Kidney capillary endothelial cell (primary cell): ENCODE measurements at regions not wholly inside any gene's neighbourhood (a gene's known extent, or its start where the extent isn't known, plus 50 kb on each side); places are given as distances from the start of the nearest gene placed in this dataset.
A peak's percentile ranks its signal among the peaks of the same experiment; 100 is the strongest.

Source experiments
- DNase-seq: peaks from one replicate; pipeline ENCODE4 v3.0.0-alpha.2; 2018; ENCODE audit warnings: low spot score

DNA sequence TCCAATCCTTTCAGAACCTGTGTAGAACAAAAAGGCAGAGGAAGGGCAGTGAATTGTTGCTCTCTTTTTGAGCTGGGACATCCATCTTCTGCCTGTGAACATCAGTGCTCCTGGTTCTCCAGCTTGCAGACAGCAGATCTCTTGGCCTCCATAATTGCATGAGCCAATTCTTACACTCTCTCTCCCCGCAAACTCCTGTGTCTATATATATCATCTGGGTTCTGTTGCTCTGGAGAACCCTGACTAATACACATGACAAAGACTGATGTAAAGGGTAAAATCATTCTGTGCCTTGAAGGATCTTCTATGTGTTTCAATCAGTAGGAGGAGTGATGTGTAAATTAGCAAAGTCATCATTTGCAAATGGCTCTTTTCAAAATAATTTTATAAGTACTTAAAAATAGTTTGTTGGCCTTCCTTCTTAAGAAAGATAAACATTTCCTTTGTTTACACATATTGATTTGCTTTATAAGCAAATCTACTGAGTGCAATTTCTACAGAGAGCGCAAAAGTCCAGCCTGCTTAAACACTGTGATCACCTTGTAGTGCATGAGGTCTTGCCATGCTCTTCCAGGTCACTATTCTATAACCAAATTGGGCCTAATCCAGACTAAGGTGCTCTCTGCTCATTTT lies 154.9 kb upstream of the ANKRD28 start:
- DNase-seq = no peak

DNA sequence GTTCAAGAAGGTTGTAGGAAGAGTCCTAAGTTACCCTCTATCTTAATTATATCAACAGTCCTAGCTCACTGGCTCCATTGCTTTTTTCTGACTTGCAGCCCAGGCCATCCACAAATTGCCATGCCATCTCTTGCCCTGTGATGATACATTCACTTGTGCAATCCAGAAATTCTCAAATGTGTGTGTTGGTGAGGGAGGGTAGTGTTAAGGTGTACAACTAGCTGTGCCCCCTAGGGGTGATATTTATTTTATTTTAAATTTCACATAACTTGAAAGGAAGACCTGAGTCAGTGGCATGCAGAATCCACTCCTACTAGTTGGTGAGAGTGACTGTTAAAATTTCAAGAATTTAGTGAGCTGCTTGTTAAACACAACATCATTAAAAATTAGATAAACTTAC lies 156.1 kb upstream of the ANKRD28 start:
- DNase-seq = no peak

DNA sequence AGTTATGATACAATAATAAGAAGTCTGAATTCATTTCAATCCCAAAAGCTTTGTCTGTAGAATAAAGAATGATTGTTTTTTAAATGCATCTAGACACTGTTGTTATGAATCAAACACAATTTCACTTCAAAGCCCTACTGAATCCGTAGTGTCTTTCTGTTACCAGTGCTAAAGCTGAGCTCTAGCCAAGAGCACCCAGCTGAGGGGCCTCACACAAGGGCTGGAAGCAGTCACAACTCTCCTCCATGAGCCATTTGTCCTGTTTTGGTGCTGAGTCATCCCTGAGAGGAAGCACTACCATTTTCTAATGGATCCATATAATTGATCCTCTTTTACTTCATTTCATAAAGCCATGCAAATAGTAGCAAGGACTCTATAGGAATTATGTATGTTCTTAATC lies 158.2 kb upstream of the ANKRD28 start:
- no peak for DNase-seq

DNA sequence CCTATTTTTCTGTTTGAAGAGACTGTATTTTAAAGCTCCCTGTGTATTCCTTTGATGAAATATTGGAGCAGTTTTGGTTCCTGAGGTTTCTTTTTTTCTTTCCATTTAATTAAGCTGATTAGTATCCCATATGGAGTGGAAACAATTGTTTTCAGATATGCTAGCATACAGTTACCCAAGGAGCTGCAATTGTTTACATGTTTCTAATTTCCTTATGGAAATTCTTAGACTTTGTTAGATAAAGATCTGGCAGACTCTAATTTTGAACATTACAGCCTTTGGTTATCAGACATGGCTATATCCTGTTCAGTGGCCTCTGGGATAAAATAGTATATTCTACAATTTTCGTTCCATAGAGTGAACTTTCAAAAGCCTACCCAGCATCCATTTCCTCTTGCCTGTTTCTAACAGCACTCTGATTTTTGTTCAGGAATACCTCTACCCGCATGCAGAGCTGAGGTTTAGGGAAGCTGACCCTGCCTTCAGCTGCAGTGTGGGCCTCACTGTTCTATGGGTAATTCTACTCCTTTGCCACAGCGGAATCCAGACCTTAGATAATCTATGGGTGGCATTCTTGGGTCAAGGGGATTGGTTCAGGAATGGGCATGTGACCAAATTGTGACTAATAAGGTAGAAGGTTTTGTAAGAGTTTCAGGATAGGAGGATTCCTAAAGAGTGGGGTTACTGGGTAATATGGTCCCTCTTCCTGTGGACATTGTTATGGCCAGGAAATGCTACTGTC lies 161.1 kb upstream of the ANKRD28 start:
- DNase-seq = no peak

DNA sequence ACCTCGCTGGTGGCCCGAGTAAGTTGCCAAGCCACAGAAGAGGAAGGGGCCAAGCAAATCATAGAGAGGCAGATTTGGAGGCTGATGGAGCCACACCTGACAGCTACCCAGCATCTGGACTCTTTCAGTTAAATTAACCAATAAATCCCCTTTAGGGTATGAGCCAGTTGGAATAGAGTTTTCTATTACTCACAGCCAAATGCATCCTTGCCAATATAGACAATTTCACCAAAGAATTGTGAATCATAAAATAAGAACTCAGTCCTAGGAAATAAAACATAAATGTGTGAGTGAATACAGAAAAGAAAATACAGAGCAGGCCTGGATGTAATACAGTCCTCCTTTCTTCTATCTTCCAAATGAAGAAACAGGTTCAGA lies 161.6 kb upstream of the ANKRD28 start:
- DNase-seq = no peak

DNA sequence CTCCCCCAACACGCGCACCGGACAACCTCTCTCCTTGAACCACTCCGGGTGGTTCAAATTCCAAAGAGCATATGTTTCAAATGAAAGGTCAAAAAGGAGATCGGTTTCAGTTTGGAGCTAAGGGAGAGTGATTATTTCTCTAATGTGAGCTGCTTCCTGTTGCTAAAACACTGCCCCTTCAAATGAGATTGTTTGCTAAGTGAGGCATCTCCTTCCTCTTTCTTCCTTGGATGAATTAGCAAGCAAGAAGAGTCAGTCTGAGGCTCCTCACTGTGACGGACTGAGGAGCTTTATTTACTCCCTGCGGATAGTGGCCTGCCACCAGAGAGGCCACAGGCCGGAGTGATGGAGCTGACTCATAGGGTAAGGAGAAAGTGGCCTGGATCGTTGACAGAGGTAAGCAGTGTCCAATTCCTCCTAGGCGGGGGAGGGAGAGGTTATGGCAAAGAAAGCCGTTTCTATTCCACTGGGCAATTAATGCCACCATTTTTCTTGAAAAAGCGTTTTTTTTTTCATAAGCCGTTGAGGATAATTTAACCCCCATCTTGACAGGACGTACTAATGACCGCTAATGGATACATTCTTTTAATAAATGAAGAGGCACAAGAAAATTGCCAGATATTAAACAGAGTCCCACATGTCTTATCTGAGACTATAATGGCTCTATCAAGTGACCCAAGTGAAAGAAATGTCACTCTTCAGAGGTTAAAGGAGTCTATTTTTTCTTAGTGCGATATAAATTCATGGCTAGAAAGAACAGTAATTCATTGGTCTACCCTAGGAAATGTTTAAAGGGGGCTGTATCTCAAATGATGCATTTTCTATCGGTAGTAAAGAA lies 167.0 kb upstream of the ANKRD28 start:
- DNase-seq = peak; percentile 62

DNA sequence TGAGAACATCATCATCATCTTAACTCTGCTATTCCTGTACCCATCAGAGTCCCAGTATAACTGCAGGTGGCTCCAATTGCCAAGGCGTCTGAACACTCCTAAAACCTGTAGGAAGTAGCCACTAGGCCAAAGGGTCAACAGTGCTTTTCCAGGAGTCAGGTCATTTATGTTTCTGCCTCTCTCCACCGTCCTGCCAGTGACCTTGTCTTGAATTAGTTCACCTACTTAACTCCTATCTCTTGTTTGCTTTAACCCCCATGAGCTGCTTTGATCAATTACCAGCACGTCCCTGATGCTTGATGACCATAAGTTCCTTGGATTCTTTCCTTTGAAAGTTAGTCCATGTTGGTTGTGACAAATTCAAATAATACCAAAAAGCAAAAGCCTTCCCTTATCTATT lies 169.8 kb upstream of the ANKRD28 start:
- no peak for DNase-seq

DNA sequence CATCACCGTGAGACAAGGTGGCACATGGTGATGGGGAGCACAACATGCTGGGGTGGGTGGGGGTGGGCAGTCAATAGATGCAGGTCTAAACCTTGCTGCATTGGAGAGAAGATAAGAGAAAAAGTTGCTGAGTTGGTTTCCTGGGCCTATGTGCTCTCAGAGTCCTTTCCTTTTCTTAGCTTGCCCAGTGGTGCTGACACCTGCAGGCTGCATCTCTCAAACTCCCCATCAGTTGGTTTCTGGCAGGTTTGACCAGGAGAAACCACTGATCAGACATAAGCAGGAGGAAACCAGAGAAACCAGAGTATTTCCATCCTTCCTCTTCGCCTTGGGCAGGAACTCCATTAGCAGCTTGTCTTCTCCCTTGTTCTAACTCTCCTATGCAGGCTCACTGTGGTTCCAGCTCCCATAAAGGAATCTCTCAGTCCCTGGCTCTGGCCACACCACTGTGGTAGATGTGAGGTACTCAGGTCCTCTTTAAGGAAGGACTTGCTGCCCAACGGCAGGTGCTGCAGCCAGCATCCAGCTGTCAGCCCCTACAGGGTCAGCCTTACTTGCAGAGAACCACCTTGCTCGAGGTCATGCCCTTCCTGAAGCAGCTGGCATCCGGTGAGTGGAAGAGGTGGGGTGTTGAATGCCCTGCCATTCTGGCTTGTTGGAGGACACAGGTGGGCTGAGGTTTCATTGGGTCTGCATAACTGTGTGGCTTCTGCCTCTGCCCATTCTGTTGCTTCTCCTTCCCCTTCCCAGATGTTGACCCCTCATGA lies 172.3 kb upstream of the ANKRD28 start:
- no peak for DNase-seq

DNA sequence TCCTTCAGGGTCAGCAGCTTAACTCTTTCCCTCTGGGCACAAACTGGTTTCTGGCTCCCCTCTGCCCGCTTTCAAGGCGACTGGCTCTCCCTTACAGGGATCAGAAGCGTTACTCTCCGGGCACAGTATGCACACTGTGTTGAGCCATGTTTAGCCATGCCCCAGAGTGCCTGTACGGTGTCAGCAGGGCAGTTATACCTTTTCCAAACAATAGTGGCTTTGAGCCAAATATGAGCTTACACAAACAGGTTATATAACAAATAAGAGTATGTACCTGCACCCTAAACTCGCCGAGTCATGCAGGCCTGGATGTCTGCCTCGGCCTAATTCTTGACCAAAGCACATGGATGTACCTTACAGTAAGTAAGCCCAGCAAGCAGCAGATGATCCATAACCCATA lies 175.6 kb upstream of the ANKRD28 start:
- DNase-seq = no peak

DNA sequence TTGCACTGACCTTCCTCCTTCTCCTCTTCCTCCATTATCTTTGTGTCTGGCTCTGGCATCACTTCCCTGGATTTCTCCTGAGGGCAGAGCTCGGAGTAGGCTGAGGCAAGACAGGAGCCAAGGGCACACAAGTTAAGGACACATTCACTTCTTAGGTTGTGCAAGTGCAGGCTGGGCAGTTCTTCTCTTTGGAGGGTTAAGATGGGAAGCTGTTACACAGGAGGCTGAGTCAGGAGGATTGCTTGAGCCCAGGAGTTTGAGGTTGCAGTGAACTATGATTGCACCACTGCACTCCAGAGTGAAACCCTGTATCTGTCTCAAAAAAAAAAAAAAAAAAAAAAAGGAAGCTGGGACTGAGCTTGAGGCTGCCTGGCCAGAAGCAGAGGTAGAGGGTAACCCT lies 176.2 kb upstream of the ANKRD28 start:
- no peak for DNase-seq

DNA sequence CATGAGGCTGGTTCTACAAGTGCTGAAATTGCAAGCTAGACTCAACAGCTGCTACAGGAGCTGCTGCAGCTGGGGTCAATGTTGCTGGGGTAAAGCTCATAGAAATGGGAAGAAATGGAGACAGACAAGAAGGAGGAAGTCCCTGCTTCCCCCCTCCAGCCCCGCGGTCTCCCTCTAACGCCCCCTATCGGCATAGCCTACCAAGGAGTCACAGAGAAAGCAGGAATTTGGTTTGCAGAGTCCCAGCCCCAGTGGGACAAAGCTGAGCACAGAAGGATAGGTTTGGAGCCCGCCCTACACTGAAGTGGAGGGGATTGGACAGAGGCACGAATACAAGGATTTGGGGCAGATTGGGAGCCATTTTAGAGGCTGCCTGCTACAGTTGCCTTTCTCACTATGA lies 176.9 kb upstream of the ANKRD28 start:
- no peak for DNase-seq

DNA sequence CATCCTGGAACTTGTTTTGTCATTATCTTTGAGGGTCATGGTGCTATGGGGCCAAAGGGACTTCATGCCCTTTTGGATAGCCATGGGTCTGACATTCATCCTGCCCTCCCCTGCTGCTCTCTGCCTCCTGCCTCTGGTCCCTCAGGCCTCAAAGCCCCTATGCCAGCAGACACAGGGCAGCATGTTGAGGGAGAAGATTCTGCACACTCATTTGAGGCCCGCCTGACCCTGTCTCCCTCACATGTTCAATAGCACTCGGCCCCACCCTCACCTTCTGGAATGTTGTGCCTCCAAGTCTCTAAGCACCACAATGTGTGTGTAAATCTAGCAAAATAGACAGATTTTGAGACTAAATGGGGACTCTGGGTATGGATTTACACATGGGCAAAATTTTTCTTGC lies 178.7 kb upstream of the ANKRD28 start:
- no peak for DNase-seq

DNA sequence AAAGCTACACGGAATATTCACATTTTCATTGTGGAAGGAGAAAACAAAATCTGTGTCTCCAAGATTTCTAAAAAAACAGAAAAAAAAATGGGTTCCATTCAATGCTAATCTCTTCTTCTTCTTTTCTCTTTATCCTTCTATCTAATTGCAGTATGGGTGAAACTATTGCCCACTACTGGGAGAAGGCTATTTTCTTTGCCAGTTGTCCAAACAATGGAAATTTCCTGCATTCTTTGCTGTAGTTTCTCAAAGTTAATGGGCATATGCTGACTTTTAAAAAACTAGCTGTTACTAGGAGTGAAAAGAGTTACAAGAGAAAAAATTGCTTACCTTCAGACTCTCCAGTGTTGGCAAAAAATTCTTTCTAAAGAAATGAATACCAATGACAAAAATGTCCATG lies 179.3 kb upstream of the ANKRD28 start:
- DNase-seq = no peak

DNA sequence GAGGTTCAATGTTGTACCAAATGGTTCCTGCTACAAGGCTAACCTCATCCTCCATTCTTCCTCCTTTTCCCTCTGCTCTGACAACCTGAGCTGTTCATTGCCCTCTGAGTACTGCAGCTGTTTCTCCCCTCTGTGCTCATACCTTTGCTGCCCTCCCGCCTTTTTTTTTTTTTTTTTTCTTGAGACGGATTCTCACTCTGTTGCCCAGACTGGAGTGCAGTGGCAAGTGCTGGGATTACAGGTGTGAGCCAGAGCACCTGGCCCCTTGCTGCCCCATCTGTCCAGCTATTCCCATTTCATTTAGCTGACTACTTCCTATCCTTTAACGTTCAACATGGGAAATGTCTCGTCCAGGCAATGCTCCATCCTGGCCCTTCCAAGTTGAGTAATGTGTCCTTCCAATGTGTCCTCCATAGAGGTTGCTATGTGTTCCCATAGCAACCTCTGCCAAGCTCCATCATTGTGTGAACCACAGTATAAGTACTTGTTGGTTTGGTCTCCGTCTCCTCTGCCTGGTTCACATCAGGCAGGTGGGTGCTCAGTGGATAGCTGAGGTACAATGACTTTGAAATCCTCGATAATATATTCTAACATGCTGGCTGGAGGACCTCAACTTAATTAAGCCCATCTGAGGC lies 179.9 kb upstream of the ANKRD28 start:
- DNase-seq = no peak

DNA sequence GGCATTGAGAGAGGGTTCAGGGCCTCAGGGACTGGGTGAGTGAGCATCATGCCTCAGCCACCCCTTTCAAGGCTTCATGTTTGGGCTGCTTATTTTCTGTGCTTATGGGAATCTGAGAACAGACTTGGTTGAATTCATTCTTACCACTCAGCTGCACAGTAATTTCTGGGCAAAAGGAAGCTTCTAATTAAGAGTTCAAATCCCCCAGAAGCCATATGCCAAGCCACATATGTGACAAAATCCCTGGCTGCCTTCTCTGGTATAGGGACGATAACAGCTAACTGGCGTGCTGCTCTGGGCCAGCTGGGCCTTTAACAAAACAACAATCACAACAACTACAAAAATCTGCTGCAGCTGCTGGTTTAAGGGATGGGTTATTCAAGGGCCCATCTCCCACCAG lies 181.0 kb upstream of the ANKRD28 start:
- no peak for DNase-seq

DNA sequence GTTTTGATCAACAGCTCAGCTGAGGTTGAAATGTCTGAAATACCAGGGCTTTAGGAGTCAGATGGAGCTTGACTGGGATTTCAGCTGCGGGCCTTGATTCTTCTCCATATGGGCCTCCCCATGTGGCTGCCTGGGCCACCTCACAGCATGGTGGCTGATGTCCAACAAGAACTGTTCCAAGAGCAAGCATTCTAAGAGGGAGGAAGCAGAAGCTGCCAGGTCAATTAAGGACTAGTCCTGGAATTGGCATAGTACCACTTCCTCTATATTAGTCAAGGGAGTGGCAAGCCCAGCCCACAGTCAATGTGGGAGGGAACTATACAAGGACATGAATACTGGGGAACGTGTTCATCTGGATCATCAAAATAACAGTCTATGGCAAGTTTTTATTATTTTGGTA lies 181.7 kb upstream of the ANKRD28 start:
- no peak for DNase-seq

DNA sequence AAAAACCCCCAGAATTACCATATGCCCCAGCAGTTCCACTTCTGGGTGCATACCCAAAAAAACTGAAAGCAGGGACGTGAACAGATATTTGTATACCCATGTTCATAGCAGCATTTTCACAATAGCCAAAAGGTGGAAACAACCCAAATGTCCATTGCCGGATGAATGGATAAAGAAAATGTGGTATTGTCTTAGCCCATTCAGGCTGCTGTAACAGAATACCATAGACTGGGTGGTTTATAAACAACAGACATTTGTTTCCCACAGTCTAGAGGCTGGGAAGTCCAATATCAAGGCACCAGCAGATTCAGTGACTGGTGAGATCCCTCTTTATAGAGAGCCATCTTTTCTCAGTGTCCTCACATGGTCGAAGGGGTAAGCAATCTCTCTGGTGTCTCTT lies 182.1 kb upstream of the ANKRD28 start:
- DNase-seq = no peak

DNA sequence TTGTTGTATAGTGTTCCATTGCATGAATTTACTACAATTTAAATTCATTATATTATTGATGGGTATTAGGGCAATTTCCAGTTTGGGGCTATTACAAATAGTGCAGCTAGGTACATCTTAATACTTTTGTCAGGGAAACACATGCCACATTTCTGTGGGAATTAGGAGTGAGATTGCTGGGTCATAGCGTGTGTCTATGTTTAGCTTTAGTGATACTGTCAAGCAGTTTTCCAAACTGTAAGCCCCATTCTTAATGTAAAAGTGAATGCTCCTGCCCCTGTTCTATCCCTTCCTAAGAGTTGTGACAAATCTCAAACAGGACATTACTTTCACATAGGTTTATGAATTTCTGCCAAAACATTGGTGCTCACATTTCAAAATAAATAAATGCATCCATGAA lies 184.5 kb upstream of the ANKRD28 start:
- no peak for DNase-seq

DNA sequence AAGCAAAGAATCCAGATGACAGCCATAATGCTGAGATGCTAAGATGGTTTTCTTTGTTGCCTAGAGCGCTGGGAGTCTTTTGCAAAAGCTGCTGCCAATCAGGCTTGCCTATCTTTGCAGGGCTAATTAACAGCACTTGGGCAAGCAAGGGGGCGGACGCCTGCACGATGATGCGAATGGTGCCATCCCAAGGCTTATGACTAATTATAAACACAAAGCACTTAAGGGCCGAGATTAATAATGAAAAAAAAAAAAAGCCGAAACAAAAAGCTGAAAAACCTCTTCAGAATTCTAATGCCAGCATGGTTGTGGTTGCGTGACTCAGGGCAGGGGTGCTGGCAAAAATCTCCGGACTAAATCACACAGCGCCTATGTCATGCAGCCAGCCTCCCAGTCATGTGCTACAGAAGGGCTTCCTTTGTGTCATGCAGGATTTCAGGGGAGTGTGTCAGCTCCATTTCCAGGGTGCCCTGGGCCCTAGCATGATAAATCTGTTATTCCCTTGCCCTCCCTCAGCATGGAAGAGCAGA lies 185.0 kb upstream of the ANKRD28 start:
- no peak for DNase-seq

DNA sequence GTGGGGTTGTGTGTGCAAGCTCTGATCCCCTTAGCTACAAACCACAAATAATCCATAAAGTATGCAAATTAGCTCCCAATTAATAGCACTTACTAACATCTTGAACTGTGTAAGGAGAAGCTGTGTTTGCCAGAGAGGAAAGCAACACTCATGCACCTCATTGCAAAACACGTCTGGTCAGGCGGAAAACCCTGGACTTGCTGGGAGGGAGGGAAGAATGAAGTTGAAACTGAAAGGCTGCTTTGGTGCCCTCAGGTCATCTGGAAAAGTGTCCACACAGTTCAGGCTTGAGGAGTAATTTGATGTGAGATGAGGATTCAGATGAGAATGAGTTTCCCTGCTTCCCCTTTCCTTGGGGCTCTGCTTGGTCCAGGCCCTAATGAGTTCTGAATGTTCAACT lies 185.5 kb upstream of the ANKRD28 start:
- no peak for DNase-seq

DNA sequence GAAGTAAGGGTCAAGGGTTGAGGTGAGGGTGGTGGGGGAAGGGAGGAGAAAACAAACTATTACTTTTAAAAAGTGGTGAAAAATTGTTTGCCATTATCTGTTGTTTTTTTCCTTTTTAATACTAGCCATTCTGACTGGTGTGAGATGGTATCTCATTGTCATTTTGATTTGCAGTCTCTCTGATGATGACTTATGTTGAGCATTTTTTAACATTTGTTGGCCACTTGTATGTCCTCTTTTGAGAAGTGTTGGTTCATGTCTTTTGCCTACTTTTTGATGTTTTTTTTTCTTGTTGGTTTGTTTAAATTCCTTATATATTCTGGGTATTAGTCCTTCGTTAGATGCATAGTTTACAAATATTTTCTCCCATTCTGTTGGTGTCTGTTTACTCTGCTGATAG lies 185.9 kb upstream of the ANKRD28 start:
- no peak for DNase-seq

DNA sequence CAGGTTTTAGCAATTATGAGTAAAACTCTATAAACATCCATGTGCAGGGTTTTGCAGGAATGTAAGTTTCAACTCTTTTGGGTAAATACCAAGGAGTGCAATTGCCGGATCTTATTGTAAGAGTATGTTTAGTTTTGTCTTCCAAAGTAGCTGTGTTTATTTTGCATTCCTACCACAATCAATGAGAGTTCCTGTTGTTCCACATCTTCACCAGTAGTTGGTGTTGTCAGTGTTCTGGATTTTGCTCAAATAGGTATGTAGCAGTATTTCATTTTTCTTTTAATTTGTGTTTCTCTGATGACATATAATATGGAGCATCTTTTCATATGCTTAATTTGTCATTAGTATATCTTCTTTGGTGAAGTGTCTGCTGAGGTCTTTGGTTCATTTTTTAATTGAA lies 185.1 kb upstream of the GALNT15 start:
- DNase-seq = no peak
